Left cardiac atrium (tissue), 4 donors: ENCODE measurements at regions not wholly inside any gene's neighbourhood (a gene's known extent, or its start where the extent isn't known, plus 50 kb on each side); places are given as distances from the start of the nearest gene placed in this dataset.

Source experiments
- ATAC-seq, 2 donors: fragments of 200-7000 bp; cut with Tn5 transposase; one replicate each; pipeline ENCODE4 v1.9.1; 2020; ENCODE audit warnings: mild to moderate bottlenecking in 2 of 2, moderate library complexity in 2 of 2
- DNase-seq: peaks from one replicate; pipeline ENCODE4 v3.0.0-alpha.2; 2020
- intact Hi-C, 2 donors: fragments of 100-400 bp; cut with DNase I; formaldehyde crosslinking; loops; one replicate each; pipeline versions ENCODE4 v1.14.1 to v1.15.1; 2022 to 2023
- donor health status: DM: no; HTN: yes; CAD: no.
- donor health status: DM: no; HTN: yes; CAD: no; lungs with severe emphysema.
- donor health status: DM: yes; HTN: yes; CAD: no.
- donor health status: Dilated cardiomyopathy.

GRCh38 chr6:122082370-122082769, 317.1 kb upstream of the HSF2 start:
- intact Hi-C loops, result no loop called here
- ATAC-seq (no peak), DNase-seq (no peak)

DNA sequence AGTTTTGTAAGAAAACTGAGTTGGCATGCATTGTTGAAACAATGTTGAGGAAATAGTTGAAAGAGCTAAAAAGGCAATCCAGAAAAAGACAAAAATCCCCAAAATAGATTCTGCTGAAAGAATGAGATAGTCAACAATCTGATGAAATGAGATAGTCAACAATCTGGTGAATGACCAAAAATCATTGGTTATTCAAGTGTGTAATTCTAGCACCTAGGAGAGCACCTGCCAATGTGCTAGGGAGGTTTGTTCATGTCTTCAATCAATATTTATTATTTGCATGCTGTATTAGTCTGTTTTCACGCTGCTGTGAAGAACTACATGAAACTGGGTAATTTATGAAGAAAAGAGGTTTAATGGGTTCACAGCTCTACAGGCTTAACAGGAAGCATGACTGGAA, 307.1 kb upstream of the HSF2 start:
- DNase-seq, result no peak
- ATAC-seq, result no peak
- intact Hi-C loops, result no loop called here

DNA sequence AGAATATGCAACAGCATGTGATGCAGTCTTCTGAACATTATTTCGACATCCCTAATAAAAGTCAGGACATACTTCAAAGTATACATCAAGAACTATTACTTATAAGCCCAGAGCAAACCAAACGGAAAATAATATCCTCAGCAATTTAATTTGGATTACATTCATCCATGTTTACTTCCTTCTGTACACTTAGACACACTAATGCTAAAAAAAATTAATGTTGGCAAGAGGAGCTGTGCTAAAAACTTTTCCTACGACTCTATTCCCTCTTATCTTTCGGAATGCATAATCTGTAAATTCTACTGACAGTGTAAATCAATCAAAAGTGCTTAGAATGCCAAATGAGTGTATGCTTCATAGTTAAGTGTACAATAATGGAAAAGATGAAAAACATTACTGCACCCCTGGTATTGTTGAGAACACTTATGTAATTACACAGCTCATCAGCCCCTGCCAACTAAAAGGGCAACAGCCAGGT, 301.2 kb upstream of the HSF2 start:
- DNase-seq (no peak), ATAC-seq (peak in 1 of 2 donors; percentile 74)
- intact Hi-C loops, result no loop called here

GRCh38 chr6:122102026-122102425, 297.4 kb upstream of the HSF2 start:
- DNase-seq (no peak), ATAC-seq (no peak)
- intact Hi-C loops, result no loop called here

DNA sequence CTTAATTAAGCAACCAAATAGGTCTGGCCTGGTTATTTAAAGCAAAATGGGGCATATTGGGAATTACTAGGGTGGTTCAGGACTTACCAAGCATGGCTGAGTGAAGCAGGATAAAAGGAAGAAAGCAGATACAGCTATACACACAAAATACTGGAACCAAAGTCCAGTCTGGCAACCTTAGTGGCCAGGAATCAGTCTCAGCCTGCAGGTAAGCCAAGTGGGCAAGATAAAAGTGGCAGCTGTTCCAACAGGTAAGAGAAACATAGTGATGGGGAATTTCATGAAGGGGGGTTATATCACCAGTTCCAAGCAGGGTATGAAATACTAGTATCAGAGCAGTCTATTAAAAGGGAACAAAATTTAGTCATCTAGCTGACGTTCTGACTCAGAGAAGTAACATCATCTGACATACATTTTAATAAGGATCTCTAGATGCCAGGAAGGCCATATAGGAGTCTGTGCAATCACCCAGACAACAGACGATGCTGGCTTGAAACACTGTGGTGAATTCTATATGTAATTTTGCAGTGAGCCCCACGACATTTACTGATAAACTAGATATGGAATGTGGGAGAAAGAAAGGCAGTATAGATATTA, 292.1 kb upstream of the HSF2 start:
- intact Hi-C loops, result no loop called here
- ATAC-seq, result no peak
- DNase-seq, result no peak

GRCh38 chr6:122109075-122109474, 290.4 kb upstream of the HSF2 start:
- ATAC-seq, result peak in 1 of 2 donors; percentile 15
- DNase-seq, result no peak
- intact Hi-C loops, result no loop called here

DNA sequence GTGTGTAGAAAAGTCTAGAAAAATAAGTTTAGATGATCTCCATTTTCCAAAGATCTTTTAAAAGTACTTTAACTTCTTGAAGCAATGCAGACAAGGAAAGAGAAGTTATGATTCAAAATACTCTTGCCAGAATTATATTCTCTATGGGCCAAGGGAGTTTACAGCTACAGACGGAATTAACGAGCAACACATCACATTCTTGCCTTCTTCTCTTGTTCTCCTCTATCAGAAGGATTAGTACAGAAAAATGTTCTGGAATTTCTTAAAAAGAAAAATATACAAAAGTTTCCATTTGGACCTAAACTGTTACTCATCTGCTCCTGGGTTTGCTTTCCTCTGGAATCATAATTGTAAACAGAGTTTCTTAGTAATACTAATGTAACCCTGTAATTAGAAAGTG, 284.7 kb upstream of the HSF2 start:
- ATAC-seq, result no peak
- intact Hi-C loops, result no loop called here
- no peak for DNase-seq

- peak in 1 of 2 donors; percentile 79 for ATAC-seq
- intact Hi-C loops, result no loop called here
- DNase-seq, result no peak
Observed at GRCh38 chr6:122116119-122116834, 283.2 kb upstream of the HSF2 start.

DNA sequence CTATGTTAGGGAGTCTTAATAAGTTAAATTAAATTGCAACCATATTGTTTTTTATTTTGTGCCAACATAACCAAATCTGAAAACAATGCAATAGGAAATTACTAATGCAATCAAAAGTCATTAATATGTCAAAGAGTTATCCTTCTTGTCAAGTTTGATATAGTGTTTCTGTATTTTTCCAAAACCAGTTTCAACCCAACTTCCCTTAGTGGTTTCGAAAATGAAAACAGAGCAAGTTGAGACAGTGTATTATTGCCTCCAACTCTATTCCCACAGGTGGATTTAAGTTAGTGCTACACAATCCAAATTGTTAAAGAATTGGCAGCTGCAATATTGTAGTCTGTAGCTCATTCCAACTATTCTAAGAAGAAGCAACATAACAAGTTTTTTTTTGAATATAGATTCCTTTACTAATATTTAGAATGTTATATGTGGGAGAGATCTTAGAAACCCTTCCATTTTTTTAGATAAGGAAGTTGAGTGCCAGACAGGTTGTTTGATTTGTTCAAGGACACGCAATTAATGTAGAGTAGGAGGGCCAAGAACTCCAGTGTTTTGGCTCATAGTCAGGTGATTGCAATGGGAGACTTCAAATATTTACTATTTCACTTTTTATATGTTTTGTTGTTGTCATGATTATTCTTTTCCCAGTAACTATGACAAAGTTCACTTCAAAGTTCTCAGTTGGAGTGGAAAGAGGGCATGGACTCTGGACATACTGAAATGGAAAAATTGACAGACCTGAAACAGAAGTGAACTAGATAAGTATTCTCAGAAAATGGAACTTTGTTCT, 282.4 kb upstream of the HSF2 start:
- DNase-seq (no peak), ATAC-seq (peak; percentile 37 to 44)
- intact Hi-C loops, result no loop called here

DNA sequence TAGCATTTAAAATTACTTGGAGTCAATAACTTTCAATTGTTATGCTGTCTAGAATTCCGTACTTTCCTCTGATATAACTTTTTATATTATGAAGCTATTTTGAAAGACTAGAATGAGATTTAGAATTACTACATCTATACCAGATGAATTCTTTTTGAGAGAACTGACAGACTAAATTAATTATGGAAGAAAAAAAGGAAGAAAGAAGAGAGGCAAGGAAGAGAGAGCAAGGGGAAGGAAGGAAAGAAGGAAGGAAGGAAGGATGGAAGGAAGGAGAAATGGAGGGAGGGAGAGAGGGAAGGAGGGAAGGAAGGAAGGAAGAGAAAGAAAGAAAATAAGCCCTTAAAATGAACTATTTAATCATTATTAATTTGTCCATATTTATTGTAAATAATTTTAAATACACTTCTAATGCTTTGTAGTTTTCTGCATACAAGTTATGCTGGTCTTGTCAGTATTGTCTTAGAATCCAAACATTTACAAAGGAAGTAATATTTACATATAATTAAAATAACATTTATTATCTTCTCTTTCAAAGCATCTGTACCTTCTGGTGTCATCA, 280.4 kb upstream of the HSF2 start:
- ATAC-seq (no peak), DNase-seq (no peak)
- intact Hi-C loops, result no loop called here

- intact Hi-C loops, result loop anchor here in 1 of 2 donors (10.0 kb wide), 1 partner anchor 67 kb away; no protein-coding TSS in a partner anchor
- ATAC-seq, result no peak
- no peak for DNase-seq
Observed at GRCh38 chr6:122122202-122122601, 277.2 kb upstream of the HSF2 start.

GRCh38 chr6:122122686-122123085, 276.8 kb upstream of the HSF2 start:
- intact Hi-C loops, result loop anchor here in 1 of 2 donors (10.0 kb wide), 1 partner anchor 68 kb away; no protein-coding TSS in a partner anchor
- ATAC-seq, result no peak
- DNase-seq, result no peak

DNA sequence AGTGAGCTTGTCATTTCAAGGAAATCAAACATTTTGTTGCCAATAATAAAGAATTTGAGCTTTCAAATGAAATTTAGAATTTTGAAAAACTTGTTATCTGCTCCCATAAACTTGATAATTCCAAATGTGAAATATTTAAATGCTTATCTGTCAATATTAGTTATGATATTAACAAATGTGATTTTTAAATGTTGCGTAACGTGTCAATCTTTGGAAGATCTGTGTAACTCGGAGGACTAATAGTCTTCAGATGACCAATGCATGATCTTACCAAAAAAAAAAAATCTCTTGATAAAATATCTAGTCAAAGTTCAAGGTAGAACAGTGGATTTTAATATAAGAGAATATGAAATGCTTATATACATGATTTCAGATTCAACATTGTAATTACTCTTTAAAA, 274.5 kb upstream of the HSF2 start:
- intact Hi-C loops, result loop anchor here (5.0 to 10.0 kb wide), 2 partner anchors 58 to 70 kb away; no protein-coding TSS in a partner anchor
- DNase-seq, result no peak
- no peak for ATAC-seq

- no peak for DNase-seq
- ATAC-seq, result no peak
- intact Hi-C loops, result loop anchor here (5.0 to 10.0 kb wide), 2 partner anchors 60 to 72 kb away; no protein-coding TSS in a partner anchor
Observed at GRCh38 chr6:122126894-122127293, 272.6 kb upstream of the HSF2 start.

DNA sequence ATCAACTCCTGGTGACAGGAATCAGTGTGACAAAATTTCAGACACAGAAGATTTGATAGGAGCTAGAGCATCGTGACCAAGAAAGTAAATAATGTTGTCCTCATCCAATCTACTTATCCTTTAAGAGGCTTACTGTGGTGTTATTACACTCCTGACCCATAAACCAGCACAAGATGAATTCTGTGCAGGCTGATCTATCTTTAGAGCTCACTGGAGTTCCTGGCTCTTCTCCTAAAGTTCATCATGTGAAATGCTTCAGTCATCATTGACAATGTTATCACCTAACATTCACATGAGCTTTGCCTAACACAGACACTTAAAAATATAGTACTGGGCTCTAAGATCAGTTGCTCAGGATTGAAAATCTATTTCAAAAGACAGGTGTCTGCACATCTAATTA, 271.0 kb upstream of the HSF2 start:
- ATAC-seq, result peak; percentile 76 to 85
- no peak for DNase-seq
- intact Hi-C loops, result loop anchor here (5.0 to 10.0 kb wide), 2 partner anchors 61 to 74 kb away; no protein-coding TSS in a partner anchor

GRCh38 chr6:122129313-122130025, 270.0 kb upstream of the HSF2 start:
- intact Hi-C loops, result loop anchor here (5.0 to 10.0 kb wide), 2 partner anchors 62 to 75 kb away; no protein-coding TSS in a partner anchor
- peak; percentile 35 to 50 for ATAC-seq
- DNase-seq, result no peak

- intact Hi-C loops, result no loop called here
- ATAC-seq (peak; percentile 75 to 76), DNase-seq (no peak)
Observed at GRCh38 chr6:122130026-122130348, 269.5 kb upstream of the HSF2 start.

GRCh38 chr6:122130518-122130917, 268.9 kb upstream of the HSF2 start:
- DNase-seq (no peak), ATAC-seq (no peak)
- intact Hi-C loops, result no loop called here

- no peak for DNase-seq
- no peak for ATAC-seq
- intact Hi-C loops, result no loop called here
Observed at GRCh38 chr6:122136386-122136785, 263.1 kb upstream of the HSF2 start.
